SU-DHL-6 (cell line): ENCODE measurements at regions not wholly inside any gene's neighbourhood (a gene's known extent, or its start where the extent isn't known, plus 50 kb on each side); places are given as distances from the start of the nearest gene placed in this dataset.

Experiments used
- H2AFZ ChIP-seq: fragments of 200-600 bp; sonication (generic); 2 replicates; pipeline ENCODE4 v1.6.1; 2014; ENCODE audit warnings: low read depth, mild to moderate bottlenecking, moderate library complexity, mixed read lengths, antibody characterized with exemption, low read length; ENCODE audit not compliant: severe bottlenecking
- H3F3A ChIP-seq: fragments of 200-600 bp; shearing (Covaris generic); 2 replicates; pipeline ENCODE4 v1.6.0; 2016; ENCODE audit warnings: antibody characterized with exemption, mild to moderate bottlenecking; ENCODE audit not compliant: insufficient read depth
- H3K27ac ChIP-seq: fragments of 200-600 bp; sonication (generic); 2 replicates; pipeline ENCODE4 v1.5.1; 2016; ENCODE audit warnings: low read depth, mild to moderate bottlenecking, low read length, moderate library complexity, mixed read lengths
- H3K27me3 ChIP-seq: fragments of 200-600 bp; sonication (generic), shearing (Covaris generic); 2 replicates; pipeline ENCODE4 v1.6.0; 2014; ENCODE audit warnings: mild to moderate bottlenecking, low read length
- H3K36me3 ChIP-seq: fragments of 200-600 bp; sonication (generic); 2 replicates; pipeline ENCODE4 v1.6.1; 2014; ENCODE audit warnings: mild to moderate bottlenecking, low read length, mixed read lengths
- H3K4me2 ChIP-seq: fragments of 300-600, 200-600 bp; shearing (Covaris generic), sonication (generic); 2 replicates; pipeline ENCODE4 v1.6.0; 2014; ENCODE audit warnings: low read length, low read depth, mild to moderate bottlenecking; ENCODE audit not compliant: poor library complexity, severe bottlenecking
- H3K4me3 ChIP-seq: fragments of 200-600 bp; sonication (generic); 2 replicates; pipeline ENCODE4 v1.5.1; 2014; ENCODE audit warnings: antibody characterized with exemption, low read length, mild to moderate bottlenecking, mixed read lengths; ENCODE audit not compliant: insufficient read depth, poor library complexity, severe bottlenecking
- H3K79me2 ChIP-seq: fragments of 200-600 bp; sonication (generic); 2 replicates; pipeline ENCODE4 v1.6.1; 2014; ENCODE audit warnings: mild to moderate bottlenecking, low read length, moderate library complexity; ENCODE audit not compliant: insufficient read depth
- H3K9ac ChIP-seq: fragments of 200-600 bp; sonication (generic); 2 replicates; pipeline ENCODE4 v1.7.0; 2014; ENCODE audit warnings: mild to moderate bottlenecking, low read length
- H3K9me2 ChIP-seq: fragments of 200-600 bp; sonication (generic); replicated peaks from 2 replicates; pipeline ENCODE4 v1.6.1; 2014; ENCODE audit warnings: low read length; ENCODE audit not compliant: insufficient read depth
- H3K9me3 ChIP-seq: fragments of 200-600 bp; sonication (generic); 2 replicates; pipeline ENCODE4 v1.6.1; 2014; ENCODE audit warnings: low read length, mixed read lengths; ENCODE audit not compliant: insufficient read depth
- H4K20me1 ChIP-seq: fragments of 200-600 bp; sonication (generic); 2 replicates; pipeline ENCODE4 v1.6.1; 2014; ENCODE audit warnings: low read depth, mild to moderate bottlenecking, antibody characterized with exemption, low read length, moderate library complexity, mixed read lengths
- CTCF ChIP-seq: fragments of 200-600 bp; sonication (generic); IDR thresholded peaks from one replicate; pipeline ENCODE4 v1.5.1; 2017; ENCODE audit warnings: antibody characterized with exemption, mild to moderate bottlenecking, low read length, moderate library complexity; ENCODE audit not compliant: insufficient read depth, poor library complexity, severe bottlenecking
- EZH2phosphoT487 ChIP-seq: fragments of 200-600 bp; sonication (generic), shearing (Covaris generic); conservative IDR thresholded peaks from 2 replicates; pipeline ENCODE4 v1.6.1; 2018; ENCODE audit warnings: mild to moderate bottlenecking, antibody characterized with exemption, low read length, moderate library complexity, mixed read lengths

DNA sequence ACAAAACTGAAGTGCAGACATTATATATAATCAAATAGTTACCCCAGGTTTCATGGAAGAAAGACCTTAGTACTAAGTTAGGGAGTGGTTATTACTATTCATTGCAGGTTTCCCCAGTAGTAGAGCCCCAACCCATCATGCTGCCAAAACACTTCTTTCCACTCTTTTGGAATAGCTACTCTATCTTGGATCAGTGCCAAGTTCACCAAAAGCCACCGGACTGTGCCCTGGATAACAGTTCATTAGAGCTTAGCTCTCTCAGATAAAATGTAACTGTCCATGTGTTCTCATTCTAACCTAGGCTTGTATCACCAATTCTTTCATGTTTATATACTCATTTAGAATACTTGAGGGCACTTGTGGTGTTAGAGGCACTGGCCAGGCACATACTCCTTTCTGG lies 540.1 kb upstream of the C16orf82 start:
- H3K79me2 ChIP-seq, result no peaks in the 10 kb centered on the region
- H3K4me3 ChIP-seq, result no peak overlapping the region
- H4K20me1 ChIP-seq, result no peaks in the 10 kb centered on the region

DNA sequence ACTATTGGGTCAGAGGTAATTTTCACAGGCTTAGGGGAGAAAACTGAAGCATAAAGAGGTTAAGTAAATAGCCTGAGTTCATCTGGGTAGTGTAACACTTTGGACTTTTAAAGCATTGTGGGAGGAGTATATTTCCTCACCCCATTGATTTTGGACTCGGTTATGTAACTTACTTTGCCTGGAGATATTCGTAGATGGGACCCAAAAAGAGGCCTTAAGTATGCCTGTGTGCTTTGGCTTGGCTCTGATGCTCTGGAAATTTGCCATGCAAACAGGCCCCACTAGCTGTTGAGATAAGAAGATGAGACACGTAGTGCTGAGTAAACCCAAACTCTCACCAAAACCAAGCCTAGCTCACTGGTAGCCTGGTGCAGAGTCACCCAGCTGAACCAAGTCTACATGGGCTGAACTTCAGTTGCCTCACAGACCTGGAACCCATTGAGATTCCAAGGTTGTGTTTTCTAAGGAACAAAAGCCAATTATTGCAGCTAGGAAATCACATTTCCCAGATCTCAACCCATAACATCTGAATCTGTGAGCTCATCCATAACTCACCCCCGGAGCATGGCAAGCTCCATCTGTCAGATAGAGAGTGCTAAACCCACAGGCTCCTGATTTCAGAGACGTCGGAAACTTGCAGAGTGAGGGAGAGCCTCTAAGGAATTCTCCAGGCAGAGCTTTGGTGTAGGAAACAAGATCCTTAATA lies 536.0 kb upstream of the C16orf82 start:
- no peaks in the 10 kb centered on the region for H3K27me3 ChIP-seq
- TF ChIP-seq CTCF (no peak), EZH2phosphoT487 (no peak)
- H2AFZ ChIP-seq, result no peak overlapping the region
- H3K9me2 ChIP-seq, result no peaks in the 10 kb centered on the region
- H3K9me3 ChIP-seq, result no peaks in the 10 kb centered on the region
- no peak overlapping the region for H3K27ac ChIP-seq
- H3K9ac ChIP-seq, result no peak overlapping the region
- no peak overlapping the region for H3K4me2 ChIP-seq
- H3F3A ChIP-seq, result no peaks in the 10 kb centered on the region
- no peaks in the 10 kb centered on the region for H3K79me2 ChIP-seq
- no peaks in the 10 kb centered on the region for H3K36me3 ChIP-seq
- H3K4me3 ChIP-seq, result no peak overlapping the region
- no peaks in the 10 kb centered on the region for H4K20me1 ChIP-seq

More for the DNA sequence above, 540.1 kb upstream of the C16orf82 start:
- Histone ChIP-seq H3K27ac (no peak overlapping the region), H3K36me3 (no peaks in the 10 kb centered on the region), H2AFZ (no peak overlapping the region), H3K9me2 (no peaks in the 10 kb centered on the region), H3K9me3 (no peaks in the 10 kb centered on the region), H3K9ac (no peak overlapping the region), H3K27me3 (no peaks in the 10 kb centered on the region), H3K4me2 (no peak overlapping the region), H3F3A (no peaks in the 10 kb centered on the region)
- TF ChIP-seq EZH2phosphoT487 (no peak), CTCF (no peak)

- Histone ChIP-seq H3K9me3 (no peaks in the 10 kb centered on the region), H3K4me2 (no peak overlapping the region), H3K36me3 (no peaks in the 10 kb centered on the region), H3F3A (no peaks in the 10 kb centered on the region), H3K9ac (no peak overlapping the region), H3K9me2 (no peaks in the 10 kb centered on the region), H3K27ac (no peak overlapping the region), H2AFZ (no peak overlapping the region), H4K20me1 (no peaks in the 10 kb centered on the region), H3K4me3 (no peak overlapping the region), H3K79me2 (no peaks in the 10 kb centered on the region), H3K27me3 (no peaks in the 10 kb centered on the region)
- TF ChIP-seq EZH2phosphoT487 (no peak), CTCF (no peak)
Observed at GRCh38 chr16:26531290-26531730, 535.4 kb upstream of the C16orf82 start.
